ENCODE measurements at regions not wholly inside any gene's neighbourhood (a gene's known extent, or its start where the extent isn't known, plus 50 kb on each side); places are given as distances from the start of the nearest gene placed in this dataset.

DNA sequence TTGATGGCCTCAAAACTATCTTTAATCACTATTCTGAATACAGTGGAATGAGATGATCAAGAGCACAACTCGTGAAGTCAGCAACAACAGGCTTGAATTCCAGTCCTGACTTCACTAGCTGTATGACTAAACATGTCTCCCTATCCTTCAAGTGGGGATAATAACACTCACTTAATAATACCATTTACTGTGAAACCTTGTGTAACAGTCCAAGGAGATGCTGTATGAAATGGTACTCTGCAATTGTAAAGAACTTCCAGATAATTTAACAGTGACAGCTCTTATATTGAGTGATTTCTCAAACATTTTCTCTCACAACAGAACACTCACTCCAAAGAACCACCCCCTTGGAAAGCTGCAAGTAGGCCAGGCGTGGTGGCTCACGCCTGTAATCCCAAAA lies 823.1 kb downstream of the DIAPH3 start:
- DNase-seq (no peak), ATAC-seq (no peak)
- Mint-ChIP-seq H3K9me3 (peaks cover 6 to 12% of the 10 kb centered on the region in 2 donors), H3K36me3 (no peaks in the 10 kb centered on the region), H3K27ac (no peak overlapping the region), H3K4me3 (no peak overlapping the region), H3K4me1 (no peaks in the 10 kb centered on the region), H3K27me3 (ENCODE audit: low read depth in 2 of 2) (peaks cover 0 to 4% of the 10 kb centered on the region in 2 donors)
- TF ChIP-seq, protein P1, sequence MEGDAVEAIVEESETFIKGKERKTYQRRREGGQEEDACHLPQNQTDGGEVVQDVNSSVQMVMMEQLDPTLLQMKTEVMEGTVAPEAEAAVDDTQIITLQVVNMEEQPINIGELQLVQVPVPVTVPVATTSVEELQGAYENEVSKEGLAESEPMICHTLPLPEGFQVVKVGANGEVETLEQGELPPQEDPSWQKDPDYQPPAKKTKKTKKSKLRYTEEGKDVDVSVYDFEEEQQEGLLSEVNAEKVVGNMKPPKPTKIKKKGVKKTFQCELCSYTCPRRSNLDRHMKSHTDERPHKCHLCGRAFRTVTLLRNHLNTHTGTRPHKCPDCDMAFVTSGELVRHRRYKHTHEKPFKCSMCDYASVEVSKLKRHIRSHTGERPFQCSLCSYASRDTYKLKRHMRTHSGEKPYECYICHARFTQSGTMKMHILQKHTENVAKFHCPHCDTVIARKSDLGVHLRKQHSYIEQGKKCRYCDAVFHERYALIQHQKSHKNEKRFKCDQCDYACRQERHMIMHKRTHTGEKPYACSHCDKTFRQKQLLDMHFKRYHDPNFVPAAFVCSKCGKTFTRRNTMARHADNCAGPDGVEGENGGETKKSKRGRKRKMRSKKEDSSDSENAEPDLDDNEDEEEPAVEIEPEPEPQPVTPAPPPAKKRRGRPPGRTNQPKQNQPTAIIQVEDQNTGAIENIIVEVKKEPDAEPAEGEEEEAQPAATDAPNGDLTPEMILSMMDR (IDR thresholded peaks at IDR 0.05), result no peak
- WGBS (ENCODE audit: insufficient coverage), result 51% methylated on average over 3 of the region's 3 CpGs
- no peaks in the 10 kb centered on the region for H3K27me3 ChIP-seq (ENCODE audit: control insufficient read depth, insufficient read depth, low read length)
- H3K9me3 ChIP-seq (ENCODE audit: control insufficient read depth, insufficient read depth, low read length), result no peaks in the 10 kb centered on the region
- H3K4me3 ChIP-seq (ENCODE audit: low read length), result no peak overlapping the region
- H3K27ac ChIP-seq (ENCODE audit: low read length), result no peak overlapping the region
- intact Hi-C loops (cut with micrococcal nuclease), result no loop called here
- no peaks in the 10 kb centered on the region for H3K36me3 ChIP-seq (ENCODE audit: control insufficient read depth, insufficient read depth, low read length)
- no peaks in the 10 kb centered on the region for H3K4me1 ChIP-seq (ENCODE audit: control insufficient read depth, insufficient read depth, low read length)

DNA sequence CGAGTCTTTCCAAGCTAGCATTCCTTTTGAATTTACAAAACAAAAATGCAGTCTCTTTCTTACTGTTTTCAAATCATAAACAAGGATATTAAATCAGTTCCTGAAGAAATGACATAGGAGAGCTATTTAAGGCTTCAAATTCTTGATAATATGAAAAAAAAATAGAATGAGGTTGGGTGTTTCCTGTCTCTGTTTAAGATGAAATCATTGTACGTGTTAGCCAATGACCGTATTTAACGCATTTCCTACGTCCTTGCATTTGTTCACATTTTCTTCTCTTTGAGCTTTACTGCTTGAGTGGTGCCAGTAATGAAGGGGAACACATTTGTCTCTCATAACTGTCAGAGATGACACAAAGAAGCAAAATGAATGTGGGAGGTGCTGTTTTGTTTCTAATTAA lies 821.3 kb downstream of the DIAPH3 start:
- no peak overlapping the region for H3K27ac ChIP-seq (ENCODE audit: low read length)
- peaks cover 0 to 4% of the 10 kb centered on the region in 2 donors for H3K27me3 Mint-ChIP-seq (ENCODE audit: low read depth in 2 of 2)
- H3K36me3 ChIP-seq (ENCODE audit: control insufficient read depth, insufficient read depth, low read length), result no peaks in the 10 kb centered on the region
- H3K36me3 Mint-ChIP-seq, result no peaks in the 10 kb centered on the region
- peaks cover 6 to 12% of the 10 kb centered on the region in 2 donors for H3K9me3 Mint-ChIP-seq
- TF ChIP-seq, protein P1 (IDR thresholded peaks at IDR 0.05), result no peak
- no peak overlapping the region for H3K27ac Mint-ChIP-seq
- intact Hi-C loops (cut with micrococcal nuclease), result no loop called here
- no peaks in the 10 kb centered on the region for H3K27me3 ChIP-seq (ENCODE audit: control insufficient read depth, insufficient read depth, low read length)
- no peak overlapping the region for H3K4me3 Mint-ChIP-seq
- H3K9me3 ChIP-seq (ENCODE audit: control insufficient read depth, insufficient read depth, low read length), result no peaks in the 10 kb centered on the region
- DNase-seq (no peak), ATAC-seq (no peak)
- H3K4me1 ChIP-seq (ENCODE audit: control insufficient read depth, insufficient read depth, low read length), result no peaks in the 10 kb centered on the region
- H3K4me3 ChIP-seq (ENCODE audit: low read length), result no peak overlapping the region
- WGBS (ENCODE audit: insufficient coverage), result 89% methylated on average over 4 of the region's 5 CpGs
- H3K4me1 Mint-ChIP-seq, result no peaks in the 10 kb centered on the region

DNA sequence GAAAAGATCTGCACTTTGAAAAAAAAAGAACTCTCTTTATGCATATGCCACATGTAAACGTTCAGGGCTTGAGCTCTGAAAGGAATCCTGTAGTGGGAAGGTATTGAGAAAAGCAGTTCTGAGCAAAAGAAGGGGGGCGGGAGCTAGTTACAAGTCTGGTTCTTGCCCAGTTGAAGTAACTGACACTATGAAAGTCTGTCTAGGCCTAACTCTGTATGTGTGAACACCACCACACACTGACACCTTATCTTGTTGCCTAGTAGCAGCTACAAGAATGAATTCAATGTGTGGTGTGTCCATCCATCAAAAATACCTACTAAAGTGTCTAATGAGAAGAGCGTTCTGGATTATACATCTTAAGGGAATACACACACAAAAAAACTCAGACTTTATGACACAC lies 820.6 kb downstream of the DIAPH3 start:
- TF ChIP-seq, protein P1 (IDR thresholded peaks at IDR 0.05), result no peak
- H3K4me3 Mint-ChIP-seq, result no peak overlapping the region
- Histone ChIP-seq H3K27ac (ENCODE audit: low read length) (no peak overlapping the region), H3K4me3 (ENCODE audit: low read length) (no peak overlapping the region), H3K4me1 (ENCODE audit: control insufficient read depth, insufficient read depth, low read length) (no peaks in the 10 kb centered on the region), H3K27me3 (ENCODE audit: control insufficient read depth, insufficient read depth, low read length) (no peaks in the 10 kb centered on the region), H3K9me3 (ENCODE audit: control insufficient read depth, insufficient read depth, low read length) (no peaks in the 10 kb centered on the region), H3K36me3 (ENCODE audit: control insufficient read depth, insufficient read depth, low read length) (no peaks in the 10 kb centered on the region)
- ATAC-seq (no peak), DNase-seq (no peak)
- no peaks in the 10 kb centered on the region for H3K4me1 Mint-ChIP-seq
- no peaks in the 10 kb centered on the region for H3K36me3 Mint-ChIP-seq
- H3K27ac Mint-ChIP-seq, result no peak overlapping the region
- WGBS (ENCODE audit: insufficient coverage), result 72% methylated on average over 2 of the region's 3 CpGs
- peaks cover 6 to 12% of the 10 kb centered on the region in 2 donors for H3K9me3 Mint-ChIP-seq
- H3K27me3 Mint-ChIP-seq (ENCODE audit: low read depth in 2 of 2), result peaks cover 0 to 4% of the 10 kb centered on the region in 2 donors
- intact Hi-C loops (cut with micrococcal nuclease), result no loop called here

DNA sequence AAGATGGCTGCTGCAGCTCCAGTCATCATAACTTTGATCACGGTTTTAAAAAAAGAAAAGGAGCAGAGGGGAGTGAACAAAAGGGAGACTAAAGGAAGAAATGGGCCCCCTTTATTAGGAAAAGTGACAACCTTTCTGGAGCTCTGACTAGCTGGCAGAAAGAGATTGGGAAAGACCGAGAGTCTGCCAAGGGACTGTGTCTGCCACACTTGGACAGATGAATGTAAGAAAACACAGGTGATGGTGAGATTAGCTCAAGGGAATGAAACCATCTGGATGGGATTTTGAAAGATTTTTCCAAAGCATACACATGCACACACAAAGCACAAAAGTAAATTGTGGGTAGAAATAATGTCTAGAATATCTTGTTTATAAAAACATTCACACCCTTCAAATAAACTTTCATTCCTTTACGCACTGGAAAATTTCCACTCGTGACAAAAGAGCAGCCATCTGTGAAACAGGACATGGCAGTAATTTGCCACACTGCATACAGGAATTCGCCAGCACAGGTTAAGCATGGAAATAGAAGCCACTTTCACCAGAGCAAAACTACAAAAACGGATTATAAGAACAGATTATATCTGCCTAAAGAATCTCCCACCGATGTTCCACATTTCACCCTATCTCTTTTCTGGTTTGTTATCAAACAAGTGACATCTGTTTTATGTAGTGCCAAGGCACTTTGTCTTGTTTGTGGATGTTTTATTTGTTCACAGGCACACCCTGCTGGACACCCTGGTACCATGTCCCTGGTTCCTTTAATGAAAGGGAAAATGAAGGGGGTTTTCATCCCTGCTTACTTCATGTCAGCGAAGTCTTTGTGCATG lies 819.5 kb downstream of the DIAPH3 start:
- TF ChIP-seq, protein P1 (IDR thresholded peaks at IDR 0.05), result no peak
- ATAC-seq (no peak), DNase-seq (no peak)
- H3K36me3 ChIP-seq (ENCODE audit: control insufficient read depth, insufficient read depth, low read length), result no peaks in the 10 kb centered on the region
- Mint-ChIP-seq H3K4me1 (no peaks in the 10 kb centered on the region), H3K27me3 (ENCODE audit: low read depth in 2 of 2) (peaks cover 0 to 4% of the 10 kb centered on the region in 2 donors), H3K9me3 (peaks cover 4 to 10% of the 10 kb centered on the region in 2 donors), H3K4me3 (no peak overlapping the region), H3K27ac (no peak overlapping the region), H3K36me3 (no peaks in the 10 kb centered on the region)
- no peaks in the 10 kb centered on the region for H3K27me3 ChIP-seq (ENCODE audit: control insufficient read depth, insufficient read depth, low read length)
- no peak overlapping the region for H3K4me3 ChIP-seq (ENCODE audit: low read length)
- 88% methylated on average over 8 of the region's 8 CpGs for WGBS (ENCODE audit: insufficient coverage)
- intact Hi-C loops (cut with micrococcal nuclease), result no loop called here
- no peaks in the 10 kb centered on the region for H3K4me1 ChIP-seq (ENCODE audit: control insufficient read depth, insufficient read depth, low read length)
- H3K9me3 ChIP-seq (ENCODE audit: control insufficient read depth, insufficient read depth, low read length), result no peaks in the 10 kb centered on the region
- H3K27ac ChIP-seq (ENCODE audit: low read length), result no peak overlapping the region
